GM18867 (cell line): ENCODE measurements at regions not wholly inside any gene's neighbourhood (a gene's known extent, or its start where the extent isn't known, plus 50 kb on each side); places are given as distances from the start of the nearest gene placed in this dataset.
"Not testable (repeated sequence)": the region's sequence is repeated elsewhere in the genome, so short reads cannot be mapped to it uniquely, and the experiment has no call there.

Source experiments
- ATAC-seq: cut with Tn5 transposase; IDR thresholded peaks from one replicate; pipeline ENCODE4 v1.9.1; 2021; ENCODE audit warnings: mild to moderate bottlenecking, moderate library complexity; ENCODE audit not compliant: unreplicated experiment

DNA sequence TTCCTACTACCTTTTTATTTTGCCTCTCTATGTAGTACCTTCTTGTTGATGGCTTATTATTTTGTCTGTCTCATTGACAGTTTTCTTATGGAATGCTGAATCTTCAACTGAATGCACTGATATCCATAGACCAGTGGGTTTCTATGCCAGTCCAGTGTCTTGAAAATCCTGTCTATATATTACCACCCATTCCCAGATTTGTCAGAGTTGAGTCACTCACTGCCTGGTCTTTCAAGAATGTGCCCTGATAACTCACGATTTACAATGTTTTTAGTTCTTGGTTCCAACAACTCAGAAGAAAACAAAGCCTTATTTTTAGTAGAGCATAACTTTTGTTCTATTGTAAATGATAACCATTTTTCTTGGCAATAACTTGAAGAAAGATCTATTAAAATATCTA, 606.0 kb upstream of the PITX2 start:
- no peak for ATAC-seq

DNA sequence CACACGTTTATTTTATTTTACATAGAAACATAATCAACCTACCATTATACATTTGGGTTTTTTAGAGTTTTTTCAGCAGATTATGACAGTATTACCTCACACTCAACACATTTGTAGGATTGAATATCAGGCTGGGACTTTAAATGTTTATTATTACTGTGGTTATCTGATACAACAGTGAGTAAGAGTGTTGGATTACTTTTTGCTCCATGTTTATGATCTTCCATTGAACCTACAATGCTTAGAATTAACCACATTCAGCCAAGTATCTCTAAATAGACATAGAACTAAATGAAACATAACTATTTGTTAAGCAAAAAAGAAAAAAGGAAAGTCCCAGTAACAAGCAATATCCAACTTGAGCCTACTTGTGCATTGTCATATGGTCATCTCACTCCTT, 607.4 kb upstream of the PITX2 start:
- no peak for ATAC-seq

DNA sequence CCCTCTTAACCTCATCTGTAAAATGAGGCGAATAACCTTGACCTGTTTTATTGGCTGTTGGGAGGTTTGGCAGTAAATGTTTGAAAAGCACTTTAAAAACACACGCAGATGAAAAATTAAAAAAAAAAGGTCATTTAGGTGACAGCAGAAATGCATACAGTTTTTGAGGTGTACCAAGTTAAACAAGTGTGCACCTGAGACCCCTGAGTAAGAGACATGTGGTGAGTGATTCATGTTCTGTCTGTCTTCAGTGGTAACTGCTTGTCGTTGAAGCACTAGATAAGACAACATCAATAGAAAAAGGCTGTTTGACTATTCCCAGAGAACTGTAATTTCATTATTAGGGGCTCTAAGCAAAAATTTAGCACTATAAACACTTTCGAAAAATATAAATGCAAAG, 608.4 kb upstream of the PITX2 start:
- no peak for ATAC-seq

DNA sequence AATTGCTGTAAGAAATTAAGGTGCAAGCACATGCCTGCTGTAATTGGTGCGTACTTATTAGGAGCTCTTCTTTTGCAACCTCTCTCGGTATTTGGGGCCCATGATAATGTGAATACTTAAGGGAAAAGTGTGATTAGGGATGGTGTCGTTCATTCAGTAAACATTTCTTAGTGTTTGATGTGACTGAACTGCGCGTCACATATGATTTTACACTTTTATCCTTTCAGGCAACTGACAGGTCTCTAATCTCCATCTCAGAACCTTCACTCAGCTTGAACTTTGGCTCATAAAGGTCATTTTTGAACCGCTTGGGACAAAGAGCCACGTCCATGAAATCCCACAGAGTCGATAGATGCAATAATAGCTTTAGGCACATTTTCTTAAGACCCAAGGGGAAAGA, 612.1 kb upstream of the PITX2 start:
- ATAC-seq: no peak

DNA sequence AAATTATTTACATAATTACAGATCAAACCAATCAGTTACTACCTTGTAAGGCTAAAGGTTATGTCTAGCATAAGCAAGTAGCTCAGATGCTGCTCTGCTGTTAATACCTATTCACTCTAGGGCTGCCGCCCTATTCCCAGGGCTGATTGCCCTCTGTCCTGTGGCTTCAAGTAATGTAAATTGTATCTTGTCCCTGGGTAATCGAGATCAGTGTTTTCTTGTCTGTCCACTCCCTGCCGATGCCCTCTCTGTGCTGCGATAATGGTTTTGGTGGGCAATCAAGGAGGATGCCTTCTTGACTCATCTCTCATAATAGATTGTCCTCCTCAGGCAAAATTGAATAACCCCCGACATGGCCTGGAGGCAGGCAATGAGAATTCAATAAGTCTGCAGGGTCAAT, 641.0 kb upstream of the PITX2 start:
- ATAC-seq: no peak

DNA sequence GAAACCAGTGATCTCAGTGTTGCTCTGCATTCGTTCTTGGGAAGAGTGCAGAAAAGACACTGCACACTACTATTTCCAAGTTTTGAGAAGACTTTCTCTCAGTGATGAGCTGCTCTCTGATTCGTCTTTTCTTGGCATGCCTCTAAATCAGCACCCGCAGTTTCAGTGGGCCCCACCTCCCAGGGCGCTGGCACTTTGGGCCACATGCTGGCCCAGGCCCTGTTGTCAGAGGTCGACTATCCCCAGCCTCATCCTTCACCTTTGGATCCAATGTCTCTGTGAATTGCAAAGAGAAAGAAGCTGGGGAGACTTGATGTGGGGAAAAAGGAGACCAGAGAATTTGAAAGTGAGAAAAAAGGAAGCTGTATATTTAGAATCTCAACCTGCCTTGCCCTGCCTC, 644.1 kb upstream of the PITX2 start:
- ATAC-seq: no peak

DNA sequence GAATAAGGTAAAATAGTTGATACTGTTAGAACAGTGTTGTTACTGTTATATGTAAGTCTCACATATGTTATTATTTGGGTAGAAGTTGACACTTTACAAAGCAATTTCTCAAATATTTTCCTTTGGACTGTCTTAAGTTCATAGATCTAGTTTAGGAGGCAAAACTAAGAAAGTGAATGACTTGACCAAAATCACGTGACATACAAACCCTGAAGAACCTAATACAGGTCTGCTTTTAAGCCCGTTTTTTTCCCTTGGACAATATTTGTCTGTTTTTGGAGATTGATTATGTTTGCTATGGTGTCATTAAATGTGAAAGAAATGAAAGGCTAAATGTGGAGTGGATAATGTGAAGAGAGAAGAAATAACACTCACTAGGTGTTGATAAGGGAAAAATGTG, 644.9 kb upstream of the PITX2 start:
- no peak for ATAC-seq

DNA sequence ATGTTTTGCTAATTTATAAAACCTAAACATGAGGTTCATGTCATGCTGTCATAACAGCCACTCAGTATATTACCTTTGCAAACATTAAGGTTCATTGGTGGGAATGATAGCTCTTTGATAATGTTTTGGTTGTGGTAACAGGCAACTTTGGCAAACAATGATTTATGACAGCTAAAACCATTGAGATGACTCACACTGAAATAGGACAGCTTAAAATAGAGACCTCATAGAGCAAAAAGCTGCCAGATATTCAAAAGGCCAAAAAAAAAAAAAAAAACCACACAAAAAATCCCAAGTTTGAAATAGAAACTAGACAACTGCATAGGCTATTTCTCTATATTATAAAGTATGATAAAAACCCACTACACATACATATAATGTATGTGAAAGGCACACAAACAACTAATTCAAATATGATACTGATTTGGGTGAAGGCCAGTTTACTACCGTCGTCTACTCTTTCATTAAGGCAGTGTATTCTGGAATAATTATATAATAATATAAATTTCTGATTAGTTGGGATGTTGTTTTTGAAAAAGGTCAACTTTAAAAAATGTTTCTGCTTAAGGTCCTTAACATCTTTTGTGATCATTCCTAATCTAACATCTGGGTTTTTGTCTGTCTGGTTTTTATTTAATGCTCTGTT, 646.0 kb upstream of the PITX2 start:
- peak; percentile 77 for ATAC-seq

DNA sequence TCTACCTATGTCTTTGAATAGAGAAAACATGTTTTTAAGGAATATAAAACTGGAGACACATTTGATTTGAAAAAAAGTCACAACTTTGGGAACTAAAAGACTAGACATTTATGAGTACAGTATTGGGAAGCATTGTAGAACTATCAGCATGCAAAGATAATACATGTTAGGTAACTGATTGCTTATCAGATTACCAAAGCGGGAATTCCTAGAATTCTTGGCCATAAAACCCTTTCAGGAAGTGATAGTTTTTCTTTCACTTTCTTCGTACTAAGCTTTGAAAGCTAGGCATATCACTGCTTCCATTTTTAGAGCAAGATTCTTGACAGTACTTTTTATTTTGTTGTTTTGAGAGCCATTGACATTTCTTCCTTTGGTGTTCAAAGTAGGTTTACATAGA, 646.6 kb upstream of the PITX2 start:
- ATAC-seq: no peak

DNA sequence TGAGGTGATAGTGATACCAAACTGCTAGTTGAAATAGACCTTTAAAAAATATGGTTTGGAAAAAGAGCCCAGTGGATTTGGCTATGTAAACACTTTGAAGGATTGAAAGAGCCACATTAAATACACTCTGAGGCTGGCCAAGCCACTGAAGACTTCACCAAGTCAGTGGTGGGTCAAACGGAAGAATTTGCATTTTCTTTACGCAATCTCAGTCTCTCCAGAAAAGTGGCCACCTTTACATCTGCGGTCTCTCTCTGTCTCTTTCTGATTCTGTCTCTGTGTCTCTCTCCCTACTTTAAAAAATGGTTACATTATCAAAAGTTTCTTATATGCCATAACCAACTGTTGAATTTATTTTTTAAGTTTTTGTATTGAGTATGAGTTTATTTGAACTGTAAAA, 651.2 kb upstream of the PITX2 start:
- no peak for ATAC-seq

DNA sequence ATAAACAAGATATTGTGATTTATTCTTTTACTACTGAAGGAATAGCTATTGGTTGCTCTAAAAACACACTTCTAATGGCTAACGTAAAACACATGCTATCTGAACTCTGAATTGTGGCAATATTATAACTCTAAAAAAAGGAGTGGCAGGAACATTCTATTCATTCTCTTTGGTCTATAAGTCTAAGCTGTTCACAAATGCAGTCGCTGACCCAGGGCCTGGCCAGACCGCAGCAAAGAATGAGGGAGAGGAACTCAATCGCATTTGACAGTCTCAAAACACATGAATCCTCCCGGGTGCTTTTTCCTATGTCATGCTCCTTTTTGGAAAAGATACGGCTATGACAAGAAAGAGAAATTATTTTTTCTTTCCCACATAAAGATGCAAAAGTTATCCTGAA, 651.6 kb upstream of the PITX2 start:
- no peak for ATAC-seq

DNA sequence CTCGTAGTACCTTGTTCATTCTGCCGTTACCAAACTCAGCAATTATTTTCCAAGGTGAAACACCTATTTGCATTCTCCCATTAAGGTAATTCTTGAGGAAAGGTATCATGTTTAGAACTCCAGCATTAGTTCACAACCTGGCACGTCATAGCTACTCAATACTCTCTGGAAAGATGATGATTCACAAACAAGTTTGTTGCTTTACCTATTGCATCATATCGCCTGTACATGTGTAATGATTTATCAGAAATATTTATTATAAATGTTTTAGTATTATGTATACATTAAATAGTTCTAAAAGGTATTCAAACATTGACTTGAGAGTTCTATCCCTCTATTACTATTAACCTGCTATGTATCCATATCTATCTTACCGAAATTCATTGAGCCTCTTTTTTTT, 658.3 kb upstream of the PITX2 start:
- no peak for ATAC-seq

DNA sequence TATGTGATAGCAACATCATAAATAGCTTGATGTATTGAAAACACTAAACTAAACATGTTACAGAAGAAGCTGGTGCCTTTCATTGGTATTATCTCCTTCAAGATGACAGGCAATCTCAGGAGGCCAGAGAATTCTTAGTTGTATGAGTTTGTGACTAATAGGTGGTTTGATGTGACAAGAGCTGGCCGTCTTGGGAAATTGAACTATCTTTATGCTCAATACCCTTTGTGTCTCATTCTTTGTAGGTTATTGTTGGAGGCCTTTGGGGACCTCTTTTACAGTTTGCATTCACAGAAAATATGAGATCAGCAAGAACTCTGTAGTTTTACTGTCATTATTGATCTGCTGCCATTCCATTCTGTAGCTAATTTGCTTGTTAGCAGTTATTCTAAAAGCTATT, 659.2 kb upstream of the PITX2 start:
- no peak for ATAC-seq

DNA sequence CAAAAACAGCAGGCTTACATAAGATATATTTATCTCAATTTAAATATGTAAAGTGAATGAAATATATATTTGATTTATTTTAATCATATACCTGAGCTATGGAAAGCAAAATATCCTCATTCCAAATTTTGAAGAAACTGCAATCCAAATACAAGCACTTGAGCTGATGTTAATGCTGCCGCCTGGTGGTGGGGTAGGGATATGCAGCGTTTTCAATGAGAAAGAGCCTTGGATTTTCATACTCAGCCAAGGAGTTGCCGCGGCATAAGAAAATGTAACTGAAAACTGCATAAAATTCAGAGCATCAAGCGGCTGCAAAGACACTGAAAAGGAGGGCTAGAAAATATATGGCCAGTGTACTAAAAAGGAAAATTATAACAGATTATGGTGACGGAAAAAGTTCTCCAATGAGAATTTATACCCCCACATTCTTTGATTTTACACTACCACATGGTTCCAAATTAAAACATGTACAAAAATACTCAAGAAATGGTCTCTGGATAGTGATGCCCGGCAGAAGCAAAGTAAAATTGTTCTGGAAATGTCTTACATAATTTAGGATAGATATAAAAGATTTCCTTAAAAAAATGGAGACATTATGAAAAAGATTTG, 660.3 kb upstream of the PITX2 start:
- ATAC-seq: peak; percentile 82

DNA sequence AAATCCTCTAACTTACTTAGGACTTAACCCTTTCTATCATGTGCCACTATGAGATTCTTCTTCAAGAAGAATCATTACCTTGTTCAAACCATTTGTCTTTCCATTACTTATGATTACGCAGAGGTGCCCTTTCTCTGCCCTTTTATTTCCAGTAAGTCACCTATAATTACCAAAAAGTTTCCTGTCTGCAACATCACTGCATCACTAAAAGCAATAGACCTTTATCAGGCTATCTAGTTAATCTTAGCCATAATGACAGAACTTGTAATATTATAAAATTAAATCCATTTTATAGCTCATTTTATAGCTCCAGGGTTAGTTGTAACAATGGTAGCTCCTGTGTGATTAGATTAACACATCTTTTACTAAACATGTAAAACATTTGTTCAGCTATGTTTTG, 673.6 kb upstream of the PITX2 start:
- ATAC-seq: no peak

DNA sequence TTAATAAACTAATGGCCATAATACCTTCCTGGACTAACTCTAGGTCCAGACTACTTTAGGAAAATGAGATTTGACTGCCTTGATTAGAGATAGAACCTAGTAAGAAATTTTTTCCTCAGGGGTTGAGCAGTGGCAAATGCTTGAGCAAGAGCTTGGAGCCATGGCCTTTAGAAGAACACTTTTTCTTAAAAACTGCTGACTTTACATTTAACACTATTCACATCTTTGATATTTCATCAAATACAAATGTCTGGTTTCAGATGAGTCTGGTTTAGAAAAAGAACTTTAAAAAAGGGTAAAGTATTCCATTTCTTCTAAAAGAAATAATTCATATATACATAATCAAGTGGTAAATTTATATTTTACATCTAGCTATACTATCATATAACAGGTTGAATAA, 680.9 kb upstream of the PITX2 start:
- ATAC-seq: no peak

DNA sequence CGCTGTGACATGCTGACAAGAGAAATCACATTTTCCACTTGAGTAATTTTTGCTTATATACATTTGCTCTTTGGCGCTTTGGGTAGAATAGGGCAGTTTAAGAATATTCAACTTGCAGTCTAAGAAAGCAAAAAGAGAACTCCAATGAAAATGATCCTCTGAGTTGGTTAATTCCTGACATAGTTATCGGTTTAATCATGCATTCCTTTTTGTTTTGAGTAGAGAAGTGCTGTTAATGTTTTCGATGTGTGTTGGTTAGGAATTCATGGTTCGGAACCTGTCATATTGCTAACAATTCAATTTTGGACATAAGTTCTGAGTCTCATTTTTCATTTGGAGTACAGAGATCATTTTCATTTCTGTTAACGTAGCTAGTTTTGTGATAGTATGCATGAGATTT, 700.6 kb upstream of the PITX2 start:
- no peak for ATAC-seq

DNA sequence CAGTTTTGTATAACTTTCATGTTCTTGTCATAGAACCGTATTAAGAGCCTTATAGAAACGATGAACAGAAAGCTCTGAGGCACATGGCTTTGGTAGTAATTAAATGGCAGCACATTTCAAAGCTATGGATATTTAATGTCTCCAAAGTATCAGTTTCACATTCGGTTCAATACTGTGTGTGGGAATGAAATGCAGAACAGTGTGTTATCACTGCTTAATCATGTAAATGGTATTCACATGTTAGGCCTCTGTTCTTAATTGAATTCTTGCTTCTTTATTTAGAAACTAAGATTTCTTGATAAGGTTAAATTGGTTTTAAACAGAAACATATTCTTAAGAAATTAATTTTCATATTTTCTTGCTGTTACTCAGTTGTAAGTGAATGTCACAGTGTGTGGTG, 701.0 kb upstream of the PITX2 start:
- ATAC-seq: no peak

DNA sequence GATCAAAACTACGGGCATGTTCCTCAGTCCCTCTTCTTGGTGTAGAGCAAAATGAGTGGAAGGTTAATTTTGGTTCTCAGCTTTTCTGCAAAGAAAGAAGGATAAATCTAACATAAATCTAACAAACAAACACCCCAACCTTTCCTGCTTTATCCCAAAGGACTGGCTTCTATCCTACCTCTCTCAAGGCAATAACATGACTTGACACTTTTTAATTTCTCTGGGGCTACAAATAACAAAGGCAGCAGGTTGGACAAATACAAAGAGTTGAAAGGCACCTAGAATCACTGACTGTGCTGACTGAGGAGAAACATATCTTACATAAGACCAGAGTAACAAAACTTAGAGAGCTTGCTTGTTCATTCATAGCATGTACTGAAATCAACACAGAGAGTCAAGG, 703.6 kb upstream of the PITX2 start:
- ATAC-seq: no peak

DNA sequence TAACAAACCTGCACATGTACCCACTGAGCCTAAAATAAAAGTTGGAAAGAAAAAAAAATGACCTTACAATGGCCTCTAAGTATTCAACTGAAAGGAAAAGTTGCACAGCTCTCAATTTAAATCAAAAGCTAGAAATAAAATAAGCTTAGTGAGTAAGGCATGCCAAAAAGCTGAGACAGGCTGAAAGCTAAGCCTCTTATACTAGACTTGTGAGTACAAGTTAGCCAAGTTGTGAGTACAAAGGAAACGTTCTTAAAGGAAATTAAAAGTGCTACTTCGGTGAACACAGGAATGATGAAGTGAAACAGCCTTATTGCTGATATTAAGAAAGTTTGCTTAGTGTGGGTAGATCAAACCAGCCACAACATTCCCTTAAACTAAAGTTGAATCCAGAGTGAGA, 707.9 kb upstream of the PITX2 start:
- no peak for ATAC-seq

DNA sequence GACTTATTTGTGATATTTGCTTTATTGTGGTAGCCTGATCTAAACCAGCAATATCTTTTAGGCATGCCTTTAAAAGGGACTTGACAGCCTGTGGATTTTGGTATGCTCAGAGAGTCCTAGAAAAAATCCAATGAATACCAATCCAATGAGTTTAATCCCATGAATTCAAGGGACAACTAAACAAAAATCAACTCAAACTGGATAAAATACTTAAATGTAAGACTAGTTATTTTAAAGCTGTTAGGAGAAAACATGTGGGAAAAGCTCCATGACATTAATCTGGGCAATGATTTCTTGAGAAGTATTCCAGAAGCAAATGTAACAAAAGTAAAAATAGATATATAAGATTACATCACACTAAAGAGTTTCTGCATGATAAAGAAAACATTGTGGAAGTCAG, 711.5 kb upstream of the PITX2 start:
- no peak for ATAC-seq

DNA sequence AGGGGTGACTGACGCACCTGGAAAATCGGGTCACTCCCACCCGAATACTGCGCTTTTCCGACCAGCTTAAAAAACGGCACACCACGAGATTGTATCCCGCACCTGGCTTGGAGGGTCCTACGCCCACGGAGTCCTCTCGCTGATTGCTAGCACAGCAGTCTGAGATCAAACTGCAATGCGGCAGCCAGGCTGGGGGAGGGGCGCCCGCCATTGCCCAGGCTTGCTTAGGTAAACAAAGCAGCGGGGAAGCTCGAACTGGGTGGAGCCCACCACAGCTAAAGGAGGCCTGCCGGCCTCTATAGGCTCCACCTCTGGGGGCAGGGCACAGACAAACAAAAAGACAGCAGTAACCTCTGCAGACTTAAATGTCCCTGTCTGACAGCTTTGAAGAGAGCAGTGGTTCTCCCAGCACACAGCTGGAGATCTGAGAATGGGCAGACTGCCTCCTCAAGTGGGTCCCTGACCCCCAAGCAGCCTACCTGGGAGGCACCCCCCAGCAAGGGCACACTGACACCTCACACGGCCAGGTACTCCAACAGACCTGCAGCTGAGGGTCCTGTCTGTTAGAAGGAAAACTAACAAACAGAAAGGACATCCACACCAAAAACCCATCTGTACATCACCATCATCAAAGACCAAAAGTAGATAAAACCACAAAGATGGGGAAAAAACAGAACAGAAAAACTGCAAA, 714.5 kb upstream of the PITX2 start:
- not testable (repeated sequence) for ATAC-seq

DNA sequence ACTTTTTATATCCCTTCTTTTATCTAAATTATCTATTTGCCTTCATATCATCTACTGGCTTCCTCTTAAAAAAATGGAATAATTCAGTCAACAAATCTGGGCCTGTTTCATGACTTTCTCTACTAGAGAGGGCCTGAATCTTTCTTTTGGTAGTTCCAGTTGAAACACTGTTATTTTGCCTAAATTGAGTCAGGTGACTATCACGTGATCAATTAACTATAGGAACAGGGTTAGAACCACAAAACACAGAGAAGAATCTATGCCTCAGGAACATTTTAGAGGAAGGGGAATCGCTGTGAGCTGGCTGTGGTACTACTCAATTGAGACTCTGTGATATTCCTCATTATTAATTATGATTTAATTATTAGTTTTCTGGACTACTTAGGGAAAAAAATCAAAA, 736.7 kb upstream of the PITX2 start:
- ATAC-seq: no peak
